ENCODE measurements at regions not wholly inside any gene's neighbourhood (a gene's known extent, or its start where the extent isn't known, plus 50 kb on each side); places are given as distances from the start of the nearest gene placed in this dataset.
A peak's percentile ranks its signal among the peaks of the same experiment; 100 is the strongest.
"Not testable (repeated sequence)": the region's sequence is repeated elsewhere in the genome, so short reads cannot be mapped to it uniquely, and the experiment has no call there.

- FAIRE-seq (no peak), DNase-seq (ENCODE audit: low spot score) (no peak)
Measured at GRCh38 chr2:136331226-136331625, 213.3 kb upstream of the CXCR4 start.

GRCh38 chr2:136328207-136328795 is 210.4 kb upstream of the CXCR4 start:
- FAIRE-seq (no peak), DNase-seq (ENCODE audit: low spot score) (no peak)

- DNase-seq (ENCODE audit: low spot score) (no peak), FAIRE-seq (no peak)
Measured at GRCh38 chr2:136327162-136327852, 209.4 kb upstream of the CXCR4 start.

- no peak for FAIRE-seq
- DNase-seq (ENCODE audit: low spot score): no peak
Measured at GRCh38 chr2:136325844-136326331, 207.9 kb upstream of the CXCR4 start.

- DNase-seq (ENCODE audit: low spot score) (no peak), FAIRE-seq (no peak)
Measured at GRCh38 chr2:136324966-136325365, 207.0 kb upstream of the CXCR4 start.

- DNase-seq (ENCODE audit: low spot score) (no peak), FAIRE-seq (no peak)
Measured at GRCh38 chr2:136323935-136324334, 206.0 kb upstream of the CXCR4 start.

- no peak for DNase-seq (ENCODE audit: low spot score)
- FAIRE-seq: no peak
Measured at GRCh38 chr2:136323195-136323594, 205.2 kb upstream of the CXCR4 start.

- FAIRE-seq: no peak
- DNase-seq (ENCODE audit: low spot score): no peak
Measured at GRCh38 chr2:136322428-136322827, 204.5 kb upstream of the CXCR4 start.

GRCh38 chr2:136319651-136320050 is 201.7 kb upstream of the CXCR4 start:
- DNase-seq (ENCODE audit: low spot score): no peak
- FAIRE-seq: no peak

GRCh38 chr2:136319237-136319636 is 201.3 kb upstream of the CXCR4 start:
- no peak for DNase-seq (ENCODE audit: low spot score)
- no peak for FAIRE-seq

GRCh38 chr2:136314240-136314639 is 196.3 kb upstream of the CXCR4 start:
- DNase-seq (ENCODE audit: low spot score) (no peak), FAIRE-seq (no peak)

GRCh38 chr2:136312568-136312967 is 194.6 kb upstream of the CXCR4 start:
- FAIRE-seq: peak; percentile 35
- DNase-seq (ENCODE audit: low spot score): not testable (repeated sequence)

- no peak for FAIRE-seq
- no peak for DNase-seq (ENCODE audit: low spot score)
Measured at GRCh38 chr2:136310797-136311603, 193.1 kb upstream of the CXCR4 start.

GRCh38 chr2:136310005-136310495 is 192.1 kb upstream of the CXCR4 start:
- FAIRE-seq: no peak

GRCh38 chr2:136308611-136309010 is 190.7 kb upstream of the CXCR4 start:
- FAIRE-seq (no peak), DNase-seq (ENCODE audit: low spot score) (no peak)

More at GRCh38 chr2:136310005-136310495, 192.1 kb upstream of the CXCR4 start:
- DNase-seq (ENCODE audit: low spot score): peak; percentile 10

- DNase-seq (ENCODE audit: low spot score): no peak
- FAIRE-seq: no peak
Measured at GRCh38 chr2:136306836-136307235, 188.9 kb upstream of the CXCR4 start.

GRCh38 chr2:136305517-136306192 is 187.7 kb upstream of the CXCR4 start:
- FAIRE-seq: no peak

GRCh38 chr2:136301006-136301405 is 183.1 kb upstream of the CXCR4 start:
- FAIRE-seq: no peak

More at GRCh38 chr2:136305517-136306192, 187.7 kb upstream of the CXCR4 start:
- no peak for DNase-seq (ENCODE audit: low spot score)

GRCh38 chr2:136298631-136299030 is 180.7 kb upstream of the CXCR4 start:
- FAIRE-seq (no peak), DNase-seq (ENCODE audit: low spot score) (no peak)

More at GRCh38 chr2:136301006-136301405, 183.1 kb upstream of the CXCR4 start:
- no peak for DNase-seq (ENCODE audit: low spot score)

GRCh38 chr2:136297994-136298393 is 180.0 kb upstream of the CXCR4 start:
- no peak for DNase-seq (ENCODE audit: low spot score)
- FAIRE-seq: no peak

GRCh38 chr2:136297312-136297711 is 179.4 kb upstream of the CXCR4 start:
- FAIRE-seq (no peak), DNase-seq (ENCODE audit: low spot score) (no peak)

Measured in RCC 7860 (cell line).